ENCODE measurements at regions not wholly inside any gene's neighbourhood (a gene's known extent, or its start where the extent isn't known, plus 50 kb on each side); places are given as distances from the start of the nearest gene placed in this dataset.
"Not testable (repeated sequence)": the region's sequence is repeated elsewhere in the genome, so short reads cannot be mapped to it uniquely, and the experiment has no call there.

GRCh38 chr11:95650276-95650675 lies 139.3 kb downstream of the FAM76B start:
- DNase-seq (ENCODE audit: low read depth): no peak

- DNase-seq (ENCODE audit: low read depth): no peak
Measured at GRCh38 chr11:95647871-95648270, 141.7 kb downstream of the FAM76B start.

GRCh38 chr11:95647355-95647754 lies 142.2 kb downstream of the FAM76B start:
- DNase-seq (ENCODE audit: low read depth): no peak

GRCh38 chr11:95641495-95641894 lies 148.1 kb downstream of the FAM76B start:
- DNase-seq (ENCODE audit: low read depth): no peak

- no peak for DNase-seq (ENCODE audit: low read depth)
Measured at GRCh38 chr11:95638501-95638900, 151.1 kb downstream of the FAM76B start.

GRCh38 chr11:95625164-95625900 lies 164.2 kb downstream of the FAM76B start:
- DNase-seq (ENCODE audit: low read depth): no peak

- no peak for DNase-seq (ENCODE audit: low read depth)
Measured at GRCh38 chr11:95616256-95616804, 173.3 kb downstream of the FAM76B start.

- no peak for DNase-seq (ENCODE audit: low read depth)
Measured at GRCh38 chr11:95611827-95612226, 177.8 kb downstream of the FAM76B start.

- not testable (repeated sequence) for DNase-seq (ENCODE audit: low read depth)
Measured at GRCh38 chr11:95610185-95610584, 179.4 kb downstream of the FAM76B start.

- DNase-seq (ENCODE audit: low read depth): no peak
Measured at GRCh38 chr11:95608093-95608492, 181.5 kb downstream of the FAM76B start.

GRCh38 chr11:95606824-95607223 lies 182.8 kb downstream of the FAM76B start:
- no peak for DNase-seq (ENCODE audit: low read depth)

GRCh38 chr11:95605271-95605940 lies 184.2 kb downstream of the FAM76B start:
- DNase-seq (ENCODE audit: low read depth): no peak

GRCh38 chr11:95599959-95600586 lies 189.5 kb downstream of the FAM76B start:
- no peak for DNase-seq (ENCODE audit: low read depth)

- no peak for DNase-seq (ENCODE audit: low read depth)
Measured at GRCh38 chr11:95595973-95596489, 193.6 kb downstream of the FAM76B start.

GRCh38 chr11:95595541-95595940 lies 194.0 kb downstream of the FAM76B start:
- DNase-seq (ENCODE audit: low read depth): no peak

GRCh38 chr11:95593111-95593510 lies 196.5 kb downstream of the FAM76B start:
- no peak for DNase-seq (ENCODE audit: low read depth)

- no peak for DNase-seq (ENCODE audit: low read depth)
Measured at GRCh38 chr11:95592471-95592870, 197.1 kb downstream of the FAM76B start.

GRCh38 chr11:95589893-95590612 lies 199.5 kb downstream of the FAM76B start:
- DNase-seq (ENCODE audit: low read depth): no peak

GRCh38 chr11:95588821-95589220 lies 200.8 kb downstream of the FAM76B start:
- no peak for DNase-seq (ENCODE audit: low read depth)

GRCh38 chr11:95586661-95587060 lies 202.9 kb downstream of the FAM76B start:
- DNase-seq (ENCODE audit: low read depth): no peak

- no peak for DNase-seq (ENCODE audit: low read depth)
Measured at GRCh38 chr11:95586155-95586554, 203.4 kb downstream of the FAM76B start.

- no peak for DNase-seq (ENCODE audit: low read depth)
Measured at GRCh38 chr11:95585752-95586077, 203.9 kb downstream of the FAM76B start.
